Vagina (tissue), 2 donors: ENCODE measurements at regions not wholly inside any gene's neighbourhood (a gene's known extent, or its start where the extent isn't known, plus 50 kb on each side); places are given as distances from the start of the nearest gene placed in this dataset.

ENCODE experiments used
- DNase-seq, 2 donors: peaks; one replicate each; pipeline ENCODE4 v3.0.0-alpha.2; 2017; ENCODE audit errors: extremely low spot score in 2 of 2
- H3K27ac ChIP-seq: fragments of 200-600 bp; sonication (generic); one replicate; pipeline ENCODE4 v1.5.1; 2019
- H3K27me3 ChIP-seq: fragments of 200-600 bp; sonication (generic); one replicate; pipeline ENCODE4 v1.5.1; 2019
- H3K36me3 ChIP-seq, 2 donors: fragments of 200-600 bp; sonication (generic); one replicate each; pipeline ENCODE4 v1.5.1; 2017 to 2019
- H3K4me1 ChIP-seq: fragments of 200-600 bp; sonication (generic); one replicate; pipeline ENCODE4 v1.5.1; 2019
- H3K4me3 ChIP-seq, 2 donors: fragments of 200-600 bp; sonication (generic); 1 replicate in 1 of 2; 2 replicates in 1 of 2; pipeline ENCODE4 v1.5.1; 2016 to 2019
- H3K9me3 ChIP-seq: fragments of 200-600 bp; sonication (generic); one replicate; pipeline ENCODE4 v1.5.1; 2019
- CTCF ChIP-seq, 3 experiments: fragments of 450-650 bp in 2 of 3; fragments of 200-600 bp in 1 of 3; sonication (generic) in 1 of 3; IDR thresholded peaks; one replicate each; pipeline ENCODE4 v1.5.1; 2017 to 2019; ENCODE audit warnings: antibody characterized with exemption in 3 of 3, mild to moderate bottlenecking in 2 of 3, moderate library complexity in 2 of 3
- POLR2A ChIP-seq, 2 donors: fragments of 450-650 bp; IDR thresholded peaks; one replicate each; pipeline ENCODE4 v1.6.1; 2017; ENCODE audit warnings: antibody characterized with exemption in 2 of 2, mild to moderate bottlenecking in 2 of 2, moderate library complexity in 2 of 2
- POLR2AphosphoS5 ChIP-seq, 2 donors: sonication (generic); formaldehyde crosslinking; IDR thresholded peaks; one replicate each; pipeline ENCODE4 v1.9.0; 2017; ENCODE audit warnings: antibody characterized with exemption in 2 of 2, mild to moderate bottlenecking in 2 of 2, low read depth in 1 of 2; ENCODE audit not compliant: insufficient read depth in 1 of 2
- intact Hi-C: fragments of 100-400 bp; cut with DNase I; formaldehyde crosslinking; loops from one replicate; pipeline ENCODE4 v1.15.1; 2023

GRCh38 chr5:86124333-86124732 lies 493.4 kb upstream of the COX7C start:
- H3K27me3 ChIP-seq: no peaks in the 10 kb centered on the region
- intact Hi-C loops: no loop called here
- H3K4me1 ChIP-seq: no peaks in the 10 kb centered on the region
- TF ChIP-seq POLR2A (IDR thresholded peaks at IDR 0.05): no peak
- TF ChIP-seq CTCF (IDR thresholded peaks at IDR 0.05): no peak
- no peak for TF ChIP-seq POLR2AphosphoS5 (IDR thresholded peaks at IDR 0.05; ENCODE audit: insufficient read depth in 1 of 2, low read depth in 1 of 2)
- H3K27ac ChIP-seq: no peak overlapping the region
- no peak overlapping the region for H3K4me3 ChIP-seq
- no peaks in the 10 kb centered on the region for H3K9me3 ChIP-seq
- no peak for DNase-seq
- H3K36me3 ChIP-seq: no peaks in the 10 kb centered on the region

- Histone ChIP-seq H3K4me3 (no peak overlapping the region), H3K36me3 (no peaks in the 10 kb centered on the region), H3K27ac (no peak overlapping the region), H3K27me3 (no peaks in the 10 kb centered on the region), H3K9me3 (no peaks in the 10 kb centered on the region), H3K4me1 (no peaks in the 10 kb centered on the region)
- intact Hi-C loops: no loop called here
- no peak for DNase-seq
- TF ChIP-seq CTCF (IDR thresholded peaks at IDR 0.05): no peak
- no peak for TF ChIP-seq POLR2AphosphoS5 (IDR thresholded peaks at IDR 0.05; ENCODE audit: insufficient read depth in 1 of 2, low read depth in 1 of 2)
- no peak for TF ChIP-seq POLR2A (IDR thresholded peaks at IDR 0.05)
These were observed 491.8 kb upstream of the COX7C start for GRCh38 chr5:86125731-86126601.

- no peaks in the 10 kb centered on the region for H3K4me1 ChIP-seq
- intact Hi-C loops: no loop called here
- no peak overlapping the region for H3K4me3 ChIP-seq
- no peaks in the 10 kb centered on the region for H3K36me3 ChIP-seq
- no peak overlapping the region for H3K27ac ChIP-seq
- DNase-seq: no peak
- H3K9me3 ChIP-seq: no peaks in the 10 kb centered on the region
- TF ChIP-seq CTCF (IDR thresholded peaks at IDR 0.05): no peak
- no peak for TF ChIP-seq POLR2A (IDR thresholded peaks at IDR 0.05)
- TF ChIP-seq POLR2AphosphoS5 (IDR thresholded peaks at IDR 0.05; ENCODE audit: insufficient read depth in 1 of 2, low read depth in 1 of 2): no peak
- H3K27me3 ChIP-seq: no peaks in the 10 kb centered on the region
These were observed 490.0 kb upstream of the COX7C start for GRCh38 chr5:86127696-86128095.

GRCh38 chr5:86129009-86129408 lies 488.7 kb upstream of the COX7C start:
- no peak overlapping the region for H3K4me3 ChIP-seq

More at GRCh38 chr5:86129009-86129408, 488.7 kb upstream of the COX7C start:
- no peaks in the 10 kb centered on the region for H3K36me3 ChIP-seq
- no peaks in the 10 kb centered on the region for H3K27me3 ChIP-seq
- H3K9me3 ChIP-seq: no peaks in the 10 kb centered on the region
- no peaks in the 10 kb centered on the region for H3K4me1 ChIP-seq
- TF ChIP-seq POLR2A (IDR thresholded peaks at IDR 0.05): no peak
- TF ChIP-seq POLR2AphosphoS5 (IDR thresholded peaks at IDR 0.05; ENCODE audit: insufficient read depth in 1 of 2, low read depth in 1 of 2): no peak
- no peak for TF ChIP-seq CTCF (IDR thresholded peaks at IDR 0.05)
- H3K27ac ChIP-seq: no peak overlapping the region
- DNase-seq: no peak
- intact Hi-C loops: no loop called here
